Bronchial epithelial cell (primary cell): ENCODE measurements at regions not wholly inside any gene's neighbourhood (a gene's known extent, or its start where the extent isn't known, plus 50 kb on each side); places are given as distances from the start of the nearest gene placed in this dataset.

Experiments used
- DNase-seq: peaks from one replicate; pipeline ENCODE4 v3.0.0-alpha.2; 2010; ENCODE audit warnings: low read depth
- FAIRE-seq: peaks from 2 replicates; lab custom pipeline; 2011; peaks lifted over from hg19 to GRCh38; lab: Jason Lieb, UNC
- H3K27me3 ChIP-seq: 2 replicates; pipeline ENCODE4 v1.5.1; 2011; ENCODE audit warnings: low read length; ENCODE audit not compliant: control insufficient read depth, insufficient read depth
- H3K36me3 ChIP-seq: 2 replicates; pipeline ENCODE4 v1.5.1; 2011; ENCODE audit warnings: low read length; ENCODE audit not compliant: control insufficient read depth, insufficient read depth
- H3K4me3 ChIP-seq: 2 replicates; pipeline ENCODE4 v1.5.1; 2011; ENCODE audit warnings: mild to moderate bottlenecking, low read depth, low read length, control low read depth
- CTCF ChIP-seq: IDR thresholded peaks from 2 replicates; pipeline ENCODE4 v1.5.1; 2011; ENCODE audit warnings: mild to moderate bottlenecking, moderate library complexity, low read length, control low read depth, inconsistent platforms; ENCODE audit not compliant: insufficient read depth, severe bottlenecking

- Histone ChIP-seq H3K27me3 (no peaks in the 10 kb centered on the region), H3K36me3 (no peaks in the 10 kb centered on the region), H3K4me3 (no peak overlapping the region)
- no peak for TF ChIP-seq CTCF
- FAIRE-seq, result no peak
- DNase-seq, result no peak
Measured at GRCh38 chr14:96634481-96634880, 132.3 kb downstream of the PAPOLA start.

GRCh38 chr14:96634896-96635295 is 132.7 kb downstream of the PAPOLA start:
- FAIRE-seq (no peak), DNase-seq (no peak)
- Histone ChIP-seq H3K4me3 (no peak overlapping the region), H3K27me3 (no peaks in the 10 kb centered on the region), H3K36me3 (no peaks in the 10 kb centered on the region)
- no peak for TF ChIP-seq CTCF

GRCh38 chr14:96635850-96636249 is 133.7 kb downstream of the PAPOLA start:
- H3K36me3 ChIP-seq, result no peaks in the 10 kb centered on the region
- no peak for FAIRE-seq
- DNase-seq, result no peak
- no peak for TF ChIP-seq CTCF
- no peaks in the 10 kb centered on the region for H3K27me3 ChIP-seq
- H3K4me3 ChIP-seq, result no peak overlapping the region

- H3K36me3 ChIP-seq, result no peaks in the 10 kb centered on the region
- FAIRE-seq (no peak), DNase-seq (no peak)
- TF ChIP-seq CTCF, result no peak
- H3K27me3 ChIP-seq, result no peaks in the 10 kb centered on the region
- H3K4me3 ChIP-seq, result no peak overlapping the region
Measured at GRCh38 chr14:96637521-96637920, 135.3 kb downstream of the PAPOLA start.

- no peak for DNase-seq
- no peak for FAIRE-seq
- no peak for TF ChIP-seq CTCF
- no peak overlapping the region for H3K4me3 ChIP-seq
- no peaks in the 10 kb centered on the region for H3K27me3 ChIP-seq
- H3K36me3 ChIP-seq, result no peaks in the 10 kb centered on the region
Measured at GRCh38 chr14:96638041-96638855, 136.1 kb downstream of the PAPOLA start.

GRCh38 chr14:96639550-96639949 is 137.4 kb downstream of the PAPOLA start:
- Histone ChIP-seq H3K36me3 (no peaks in the 10 kb centered on the region), H3K4me3 (no peak overlapping the region), H3K27me3 (no peaks in the 10 kb centered on the region)
- no peak for DNase-seq
- TF ChIP-seq CTCF, result no peak
- no peak for FAIRE-seq
